Hematopoietic multipotent progenitor cell treated with erythropoietin and hydrocortisone succinate and interleukin-3 and kit ligand, for 17 days (in vitro differentiated cells): ENCODE measurements at regions not wholly inside any gene's neighbourhood (a gene's known extent, or its start where the extent isn't known, plus 50 kb on each side); places are given as distances from the start of the nearest gene placed in this dataset.

Source experiments
- DNase-seq: peaks from one replicate; pipeline ENCODE4 v3.0.0-alpha.2; 2015; ENCODE audit warnings: low spot score

GRCh38 chr7:39890411-39890810, 59.6 kb upstream of the CDK13 start:
- no peak for DNase-seq

DNA sequence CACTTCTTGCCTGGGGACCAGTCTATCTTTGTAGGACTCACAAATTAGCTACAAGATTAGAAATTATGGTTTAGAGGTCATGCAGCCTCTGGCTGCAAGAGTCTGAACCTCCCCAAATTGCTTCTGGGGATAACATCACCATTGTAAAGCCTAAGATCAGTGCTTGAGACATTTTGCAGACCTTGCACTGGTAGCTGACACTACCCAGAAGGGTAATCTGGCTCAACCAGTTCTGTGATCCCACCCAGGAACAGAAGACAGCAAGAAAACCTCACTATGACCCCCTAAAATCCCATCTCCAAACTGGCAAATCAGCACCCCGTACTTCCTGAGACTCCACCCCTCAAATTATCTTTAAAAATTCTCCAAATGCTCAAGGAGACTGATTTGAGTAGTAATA, 58.2 kb upstream of the CDK13 start:
- no peak for DNase-seq

DNA sequence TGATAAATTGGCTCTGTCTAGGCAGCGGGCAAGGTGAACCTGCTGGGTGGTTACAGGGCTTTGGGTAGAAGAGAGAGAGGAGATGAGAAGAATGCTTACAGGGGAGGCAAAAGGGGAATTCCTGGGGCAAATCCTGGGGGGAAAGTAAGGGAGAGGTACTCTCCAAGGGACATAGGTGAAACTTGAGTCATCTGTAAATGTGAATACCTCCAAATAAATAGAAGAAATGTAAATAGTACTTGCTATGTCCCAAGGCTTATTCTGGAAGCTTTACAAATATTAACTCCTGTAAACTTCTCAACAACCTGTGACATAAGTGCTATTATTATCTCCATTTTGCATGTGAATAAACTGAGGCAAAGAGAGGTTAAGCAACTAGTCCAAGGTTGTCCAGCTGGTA, 57.7 kb upstream of the CDK13 start:
- no peak for DNase-seq

DNA sequence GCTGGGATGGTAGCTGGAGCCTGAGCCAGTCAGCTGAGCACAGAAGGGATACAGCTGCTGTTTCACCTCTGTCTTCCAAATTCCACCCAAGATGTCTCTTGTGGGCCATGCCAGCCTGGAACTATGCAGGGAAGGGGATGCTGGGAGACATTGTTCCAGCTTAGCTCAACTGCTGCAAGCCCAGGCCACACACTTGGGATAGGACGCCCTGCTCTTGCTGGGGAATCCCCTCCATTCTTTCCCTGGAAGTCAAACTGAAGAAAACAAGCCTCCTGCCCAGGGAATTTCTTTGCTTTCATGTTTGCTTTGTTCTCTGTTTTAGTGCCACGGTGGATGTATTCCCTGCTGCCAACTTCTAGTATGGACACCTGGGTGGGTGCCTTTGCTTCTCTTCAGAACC, 55.2 kb upstream of the CDK13 start:
- DNase-seq: no peak

DNA sequence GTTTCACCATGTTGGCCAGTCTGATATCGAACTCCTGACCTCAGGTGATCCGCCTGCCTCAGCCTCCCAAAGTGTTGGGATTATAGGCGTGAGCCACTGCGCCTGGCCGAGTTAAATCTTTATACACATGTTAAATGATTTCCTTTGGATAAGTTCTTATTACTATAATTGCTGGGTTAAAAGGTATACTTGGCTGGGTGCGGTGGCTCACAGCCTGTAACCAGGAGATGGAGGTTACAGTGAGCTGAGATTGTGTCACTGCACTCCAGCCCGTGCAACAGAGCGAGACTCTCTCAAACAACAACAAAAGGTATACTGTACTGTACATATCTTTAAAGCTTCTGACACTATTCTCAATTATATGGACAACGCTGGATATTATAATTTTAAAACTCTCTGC, 53.2 kb upstream of the CDK13 start:
- no peak for DNase-seq

GRCh38 chr7:39898867-39899266, 51.2 kb upstream of the CDK13 start:
- DNase-seq: no peak
